ENCODE measurements at regions not wholly inside any gene's neighbourhood (a gene's known extent, or its start where the extent isn't known, plus 50 kb on each side); places are given as distances from the start of the nearest gene placed in this dataset.

- no peak for TF ChIP-seq POLR2AphosphoS5 (IDR thresholded peaks at IDR 0.05; ENCODE audit: borderline replicate concordance, low read depth, low read length)
- TF ChIP-seq EZH2 (IDR thresholded peaks at IDR 0.05): no peak
These were observed 554.6 kb upstream of the TNP1 start for GRCh38 chr2:217414429-217414828.

Data from SK-N-MC (cell line).